ENCODE measurements at regions not wholly inside any gene's neighbourhood (a gene's known extent, or its start where the extent isn't known, plus 50 kb on each side); places are given as distances from the start of the nearest gene placed in this dataset.

GRCh38 chr5:160956051-160956450, 104.0 kb upstream of the ATP10B start:
- DNase-seq (ENCODE audit: low spot score): no peak

- DNase-seq (ENCODE audit: low spot score): no peak
Measured at GRCh38 chr5:160950311-160950710, 98.3 kb upstream of the ATP10B start.

GRCh38 chr5:160940725-160941124, 88.7 kb upstream of the ATP10B start:
- DNase-seq (ENCODE audit: low spot score): no peak

- DNase-seq (ENCODE audit: low spot score): no peak
Measured at GRCh38 chr5:160938532-160938931, 86.5 kb upstream of the ATP10B start.

- no peak for DNase-seq (ENCODE audit: low spot score)
Measured at GRCh38 chr5:160937570-160937969, 85.6 kb upstream of the ATP10B start.

- DNase-seq (ENCODE audit: low spot score): no peak
Measured at GRCh38 chr5:160935776-160936175, 83.8 kb upstream of the ATP10B start.

- no peak for DNase-seq (ENCODE audit: low spot score)
Measured at GRCh38 chr5:160931283-160931682, 79.3 kb upstream of the ATP10B start.

- no peak for DNase-seq (ENCODE audit: low spot score)
Measured at GRCh38 chr5:160930406-160930805, 78.4 kb upstream of the ATP10B start.

- DNase-seq (ENCODE audit: low spot score): no peak
Measured at GRCh38 chr5:160929906-160930305, 77.9 kb upstream of the ATP10B start.

GRCh38 chr5:160929360-160929759, 77.3 kb upstream of the ATP10B start:
- no peak for DNase-seq (ENCODE audit: low spot score)

- no peak for DNase-seq (ENCODE audit: low spot score)
Measured at GRCh38 chr5:160926428-160926827, 74.4 kb upstream of the ATP10B start.

- DNase-seq (ENCODE audit: low spot score): no peak
Measured at GRCh38 chr5:160925281-160925680, 73.3 kb upstream of the ATP10B start.

- no peak for DNase-seq (ENCODE audit: low spot score)
Measured at GRCh38 chr5:160923936-160924710, 72.1 kb upstream of the ATP10B start.

GRCh38 chr5:160923411-160923810, 71.4 kb upstream of the ATP10B start:
- no peak for DNase-seq (ENCODE audit: low spot score)

- DNase-seq (ENCODE audit: low spot score): no peak
Measured at GRCh38 chr5:160922311-160922710, 70.3 kb upstream of the ATP10B start.

GRCh38 chr5:160921423-160922285, 69.6 kb upstream of the ATP10B start:
- DNase-seq (ENCODE audit: low spot score): no peak

GRCh38 chr5:160919626-160920025, 67.6 kb upstream of the ATP10B start:
- DNase-seq (ENCODE audit: low spot score): no peak

- DNase-seq (ENCODE audit: low spot score): no peak
Measured at GRCh38 chr5:160918386-160918785, 66.4 kb upstream of the ATP10B start.

GRCh38 chr5:160906090-160906489, 54.1 kb upstream of the ATP10B start:
- no peak for DNase-seq (ENCODE audit: low spot score)

- no peak for DNase-seq (ENCODE audit: low spot score)
Measured at GRCh38 chr5:160905285-160905684, 53.3 kb upstream of the ATP10B start.

GRCh38 chr5:160904591-160904990, 52.6 kb upstream of the ATP10B start:
- no peak for DNase-seq (ENCODE audit: low spot score)

GRCh38 chr5:160903551-160903950, 51.5 kb upstream of the ATP10B start:
- DNase-seq (ENCODE audit: low spot score): no peak

GRCh38 chr5:160903076-160903475, 51.1 kb upstream of the ATP10B start:
- DNase-seq (ENCODE audit: low spot score): no peak
